ENCODE measurements at regions not wholly inside any gene's neighbourhood (a gene's known extent, or its start where the extent isn't known, plus 50 kb on each side); places are given as distances from the start of the nearest gene placed in this dataset.

DNA sequence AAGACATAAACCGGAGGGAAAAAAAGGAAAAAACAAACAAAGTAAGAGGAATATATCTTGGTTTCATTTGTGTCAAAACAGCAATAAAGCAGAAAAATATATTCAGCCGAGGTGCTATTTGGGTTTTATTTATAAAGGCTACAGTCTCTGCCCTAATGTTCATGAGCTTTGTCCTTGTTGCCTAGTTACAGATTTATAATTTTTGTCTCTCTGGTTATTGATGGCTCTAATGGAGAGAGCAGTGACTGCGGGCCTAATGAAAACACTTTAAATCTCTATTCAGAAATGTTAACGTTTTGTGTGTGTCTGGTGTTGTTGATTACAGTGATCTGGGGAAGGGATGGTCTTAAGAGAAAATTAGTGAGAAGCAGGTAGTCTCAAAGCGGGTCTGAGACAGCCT, 854.0 kb upstream of the LRRTM1 start:
- DNase-seq (ENCODE audit: low read depth in 4 of 4, low spot score in 3 of 4), result no peak

DNA sequence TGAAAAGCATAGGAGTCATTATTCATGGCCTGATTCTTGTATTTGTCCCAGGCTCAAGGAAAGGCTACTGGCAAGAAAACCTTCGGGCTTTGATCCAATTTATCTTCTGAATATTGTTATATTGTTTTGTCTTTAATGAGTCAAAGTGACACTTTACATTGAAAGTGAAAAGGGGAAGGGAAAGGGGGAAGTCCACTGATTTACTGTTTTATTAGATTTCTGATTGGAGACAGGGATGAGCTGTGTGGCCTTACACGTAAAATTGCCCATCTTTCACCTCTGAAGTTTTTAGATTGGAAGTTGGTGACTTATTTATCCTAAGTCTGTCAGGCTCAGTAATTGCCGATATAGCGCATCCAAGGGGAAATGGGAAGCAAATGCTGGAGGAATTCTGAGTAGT, 843.8 kb upstream of the LRRTM1 start:
- DNase-seq (ENCODE audit: low read depth in 4 of 4, low spot score in 3 of 4), result no peak

DNA sequence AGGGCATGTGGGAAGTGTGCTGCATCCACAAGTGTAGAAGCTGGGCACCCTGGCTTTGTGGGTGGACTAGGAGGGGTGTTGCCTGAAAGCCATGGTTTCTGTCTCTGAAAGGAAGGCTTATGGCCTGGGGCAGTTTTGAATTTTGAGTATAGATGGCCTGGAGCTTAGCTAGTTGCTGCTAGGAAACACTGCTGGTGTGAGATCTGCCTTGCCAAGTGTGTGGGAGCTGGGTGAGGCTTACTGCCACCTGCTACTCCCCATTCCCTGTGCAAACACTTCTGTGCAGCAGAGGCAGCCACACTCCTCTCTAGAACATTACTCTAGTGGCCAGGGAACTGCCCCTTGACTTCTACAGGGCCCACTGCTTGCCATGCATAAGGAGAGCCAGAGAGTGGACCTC, 831.7 kb upstream of the LRRTM1 start:
- no peak for DNase-seq (ENCODE audit: low read depth in 4 of 4, low spot score in 3 of 4)

DNA sequence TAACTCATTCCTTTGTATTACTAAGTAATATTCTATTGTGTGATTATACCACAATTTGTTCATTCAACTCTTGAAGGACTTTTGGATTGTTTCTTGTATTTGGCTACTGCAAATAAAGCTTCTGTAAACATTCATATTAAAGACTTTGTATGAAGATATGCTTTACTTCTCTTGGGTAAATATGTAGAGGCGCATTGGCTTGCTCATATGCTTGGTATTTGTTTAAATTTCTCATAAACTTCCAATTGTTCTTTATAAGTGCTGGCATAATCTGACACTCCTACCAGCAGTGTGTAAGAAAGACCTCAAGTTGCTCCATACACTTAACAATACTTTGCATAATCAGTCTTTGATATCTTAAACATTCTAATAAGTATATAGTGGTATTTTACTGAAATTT, 792.8 kb upstream of the LRRTM1 start:
- no peak for DNase-seq (ENCODE audit: low read depth in 4 of 4, low spot score in 3 of 4)

DNA sequence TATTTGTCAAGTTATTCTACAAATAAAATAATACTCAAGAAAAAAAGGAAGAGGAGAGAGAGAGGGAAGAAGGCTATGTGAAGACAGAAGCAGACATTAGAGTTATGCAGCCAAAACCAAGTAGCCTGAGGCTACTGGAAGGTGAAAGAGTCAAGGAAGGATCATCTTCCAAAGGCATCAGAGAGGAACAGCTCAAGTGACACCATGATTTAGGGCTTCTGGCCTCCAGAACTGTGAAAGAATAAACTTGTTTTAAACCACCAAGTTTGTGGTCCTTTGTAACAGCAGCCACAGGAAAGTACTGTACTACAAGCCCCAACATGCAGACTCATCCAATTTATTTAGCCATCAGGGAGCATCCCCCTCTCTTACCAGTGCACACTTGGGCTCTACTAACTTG, 788.5 kb upstream of the LRRTM1 start:
- DNase-seq (ENCODE audit: low read depth in 4 of 4, low spot score in 3 of 4), result no peak

DNA sequence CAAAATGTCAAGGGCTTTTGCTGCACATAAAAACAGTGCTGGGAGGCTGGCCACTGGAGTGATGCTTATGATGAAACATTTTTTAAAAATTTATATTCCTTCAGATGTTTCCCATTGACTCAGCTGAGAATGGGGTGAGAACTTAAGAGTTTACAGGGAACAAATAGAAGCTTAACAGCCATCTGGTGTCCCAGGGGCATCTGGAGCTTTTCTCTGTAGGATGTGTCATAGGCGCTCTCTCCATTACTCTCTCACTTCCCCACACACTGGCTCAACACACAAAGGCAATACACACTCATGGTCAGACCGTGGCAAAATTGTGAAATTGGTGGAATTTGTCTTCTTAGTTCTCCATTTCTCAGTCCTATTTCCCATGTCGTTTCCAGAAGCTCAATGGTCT, 783.1 kb upstream of the LRRTM1 start:
- no peak for DNase-seq (ENCODE audit: low read depth in 4 of 4, low spot score in 3 of 4)

DNA sequence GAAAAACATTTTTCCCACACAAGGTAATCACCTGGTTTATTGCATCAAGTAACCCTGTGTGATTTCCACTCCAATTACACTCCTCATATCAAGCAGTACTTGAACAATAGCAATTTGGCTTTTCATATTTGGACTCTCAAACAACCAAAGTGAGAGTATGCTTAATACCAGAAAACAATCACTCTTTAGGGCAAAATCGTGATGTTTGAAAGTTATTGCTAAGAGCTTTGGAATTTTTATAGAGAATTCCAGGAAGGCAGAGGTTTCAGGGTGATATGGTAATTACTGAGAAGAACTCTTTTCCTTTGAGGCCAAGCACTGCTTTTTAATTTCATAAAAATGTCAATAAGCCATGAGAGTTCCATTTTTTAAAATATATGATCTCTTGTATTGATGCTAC, 779.5 kb upstream of the LRRTM1 start:
- DNase-seq (ENCODE audit: low read depth in 4 of 4, low spot score in 3 of 4), result no peak

DNA sequence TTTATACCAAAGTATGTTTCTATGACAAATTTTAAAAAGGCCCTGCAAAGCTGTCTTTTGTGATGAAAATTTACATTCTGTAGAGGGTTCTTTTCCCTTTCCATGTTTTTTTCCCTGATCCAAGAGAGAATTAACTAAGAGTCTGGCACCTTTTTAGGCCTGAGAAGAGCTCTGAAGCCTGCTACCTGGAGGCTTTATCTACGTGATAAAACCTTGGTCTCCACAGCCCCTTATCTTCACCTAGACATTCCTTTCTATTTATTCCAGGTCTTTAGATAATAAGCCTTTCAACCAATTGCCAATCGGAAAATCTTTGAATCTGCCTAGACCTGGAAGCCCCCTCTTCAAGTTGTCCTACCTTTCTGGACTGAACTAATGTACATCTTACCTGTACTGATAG, 774.1 kb upstream of the LRRTM1 start:
- DNase-seq (ENCODE audit: low read depth in 4 of 4, low spot score in 3 of 4), result no peak

DNA sequence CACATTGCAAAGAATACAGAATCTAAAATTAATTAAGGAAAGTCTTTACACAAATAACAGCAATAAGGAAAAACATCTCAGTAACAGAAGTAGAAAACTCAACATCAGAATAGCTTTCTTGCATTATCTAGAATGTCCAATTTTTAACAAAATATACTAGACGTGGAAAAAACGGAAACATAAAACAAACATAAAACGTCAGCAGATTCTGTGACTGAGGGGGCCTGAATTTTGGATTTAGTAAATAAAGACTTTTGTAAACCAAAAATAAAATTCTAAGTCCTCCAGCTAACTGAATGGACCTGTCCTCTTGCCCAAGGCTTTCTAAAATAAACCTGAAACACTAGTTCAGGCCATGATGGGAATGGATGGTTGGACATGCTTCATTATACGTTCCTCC, 773.5 kb upstream of the LRRTM1 start:
- no peak for DNase-seq (ENCODE audit: low read depth in 4 of 4, low spot score in 3 of 4)

DNA sequence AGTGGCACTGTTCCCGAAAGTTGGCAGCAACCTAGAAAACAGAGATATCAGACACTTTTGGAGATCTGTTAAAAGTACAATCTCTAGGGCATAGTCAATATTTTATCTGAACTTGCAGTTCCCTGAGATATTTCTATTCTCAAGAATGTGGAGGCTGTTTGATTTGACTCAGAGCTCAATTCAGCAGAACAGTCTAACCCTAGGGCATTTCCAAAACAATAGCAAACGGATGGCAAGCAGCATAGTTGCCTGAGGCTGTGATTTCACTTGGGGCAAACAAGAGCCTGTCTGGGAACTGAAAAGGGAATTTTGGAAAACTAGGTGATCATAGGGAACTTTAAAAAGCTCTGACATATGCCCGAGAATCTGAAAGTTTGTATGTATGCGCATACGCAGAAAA, 772.8 kb upstream of the LRRTM1 start:
- DNase-seq (ENCODE audit: low read depth in 4 of 4, low spot score in 3 of 4), result no peak

DNA sequence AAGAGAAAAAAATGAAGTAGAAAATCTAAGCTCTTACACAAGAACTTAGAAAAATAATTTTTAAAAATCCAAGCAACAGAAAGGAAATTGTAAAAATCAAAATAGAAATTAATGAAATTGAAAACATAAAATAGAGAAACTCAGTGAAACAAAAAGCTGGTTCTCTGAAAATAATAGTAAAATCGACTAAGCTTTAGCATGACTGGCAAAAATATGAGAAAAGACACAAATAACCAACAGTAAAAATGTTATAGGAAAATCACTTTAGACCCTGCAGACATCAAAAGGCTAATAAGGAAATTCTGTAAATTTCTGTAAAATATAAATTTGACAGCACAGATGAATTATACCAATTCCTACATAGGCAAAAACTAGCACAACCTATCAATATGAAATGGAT, 768.9 kb upstream of the LRRTM1 start:
- DNase-seq (ENCODE audit: low read depth in 4 of 4, low spot score in 3 of 4), result no peak

DNA sequence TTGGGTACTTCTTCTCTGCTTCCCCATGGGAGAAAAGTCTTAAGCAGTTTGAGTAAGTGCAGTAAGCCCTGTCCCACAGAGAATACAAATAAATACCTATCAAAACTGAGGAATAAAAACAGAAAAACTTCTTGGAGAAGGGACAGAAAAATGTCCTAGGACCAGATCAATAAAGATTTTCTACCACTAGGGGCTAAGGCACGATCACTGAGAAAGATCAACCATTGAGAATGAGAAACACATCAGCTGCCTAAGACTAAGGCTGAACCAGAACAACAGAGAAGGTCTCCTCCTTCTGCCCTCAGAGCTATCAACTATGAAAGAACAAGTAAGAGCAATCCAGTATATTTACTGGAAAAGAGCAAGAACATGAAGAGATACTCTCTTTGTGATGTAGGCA, 763.6 kb upstream of the LRRTM1 start:
- no peak for DNase-seq (ENCODE audit: low read depth in 4 of 4, low spot score in 3 of 4)

DNA sequence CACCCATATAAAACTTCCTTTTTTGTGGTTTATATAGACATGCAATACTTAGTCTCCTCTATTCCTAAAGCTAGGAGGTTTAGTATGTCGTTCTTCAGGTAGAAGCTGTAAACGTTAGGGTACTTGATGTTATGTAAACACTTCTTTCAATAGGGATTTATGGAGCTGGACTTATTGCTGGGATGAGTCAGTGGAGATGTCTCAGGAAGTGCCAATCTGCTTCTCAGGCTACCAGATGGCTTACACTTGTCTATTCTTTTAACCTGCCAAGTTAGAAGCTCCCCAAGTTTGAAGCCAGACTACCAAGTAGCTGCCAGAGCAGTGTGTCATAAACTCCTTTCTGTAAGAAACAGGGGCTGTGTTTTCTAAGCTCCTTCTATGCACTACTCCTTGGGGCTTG, 756.5 kb upstream of the LRRTM1 start:
- DNase-seq (ENCODE audit: low read depth in 4 of 4, low spot score in 3 of 4), result no peak

DNA sequence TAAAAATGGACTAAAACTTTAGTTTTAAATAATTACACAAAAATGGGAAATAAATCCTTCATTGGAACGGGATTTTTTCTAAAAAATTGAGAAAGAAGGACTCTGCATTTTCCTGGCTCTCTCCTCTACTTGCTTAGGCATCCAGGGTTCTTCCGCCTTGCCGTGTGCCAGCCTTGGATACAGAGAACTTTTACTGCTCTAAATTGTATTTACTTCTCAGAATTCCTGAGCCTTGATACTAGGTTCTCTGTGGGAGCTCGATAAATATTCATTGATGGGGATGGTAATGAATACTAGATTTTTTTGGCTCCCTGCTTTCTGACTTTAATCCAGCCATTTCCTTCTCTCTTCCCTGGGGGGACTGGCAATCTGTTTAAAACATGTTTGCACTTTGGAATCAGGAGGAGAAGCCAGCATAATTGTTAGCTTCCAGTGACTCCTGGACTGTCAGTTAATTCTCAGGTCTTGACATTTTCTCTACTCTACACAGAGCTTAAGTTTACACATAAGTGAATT, 746.1 kb upstream of the LRRTM1 start:
- DNase-seq (ENCODE audit: low read depth in 4 of 4, low spot score in 3 of 4), result no peak

DNA sequence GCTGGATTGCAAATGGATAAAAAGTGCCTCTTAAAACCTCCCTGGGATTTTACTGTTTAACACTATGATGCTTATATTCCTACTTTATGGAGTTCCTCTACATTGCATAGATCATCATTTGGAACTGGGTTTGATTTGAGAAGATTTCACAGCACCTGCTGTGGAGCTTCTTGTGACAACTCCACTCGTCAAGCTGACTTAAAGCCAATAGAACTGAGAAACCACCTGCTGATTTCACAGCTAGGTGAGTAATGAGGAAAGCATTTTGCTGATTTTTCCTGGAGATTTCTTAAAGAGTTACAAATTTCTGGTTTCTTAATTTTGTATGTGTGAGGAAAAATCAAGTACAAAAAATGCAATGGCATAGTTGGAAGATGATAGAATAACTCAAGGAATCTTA, 739.1 kb upstream of the LRRTM1 start:
- no peak for DNase-seq (ENCODE audit: low read depth in 4 of 4, low spot score in 3 of 4)

DNA sequence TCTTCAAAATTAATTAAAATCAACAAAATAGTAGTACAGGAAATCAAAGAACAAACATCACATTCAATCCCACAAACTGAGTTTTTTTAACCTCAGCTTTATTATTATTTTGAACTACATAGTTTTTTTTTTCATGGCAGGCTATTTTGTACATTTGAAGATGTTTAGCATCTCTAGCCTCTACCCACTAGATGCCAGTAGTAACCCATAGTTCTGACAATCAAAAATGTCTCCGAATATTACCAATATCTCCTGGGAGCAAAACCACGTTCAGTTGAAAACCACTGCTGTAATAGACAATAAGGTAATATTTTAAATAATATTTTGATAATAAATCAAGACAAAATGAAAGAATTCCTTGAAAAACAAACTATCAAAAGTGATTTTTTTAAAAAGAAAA, 702.6 kb upstream of the LRRTM1 start:
- no peak for DNase-seq (ENCODE audit: low read depth in 4 of 4, low spot score in 3 of 4)

DNA sequence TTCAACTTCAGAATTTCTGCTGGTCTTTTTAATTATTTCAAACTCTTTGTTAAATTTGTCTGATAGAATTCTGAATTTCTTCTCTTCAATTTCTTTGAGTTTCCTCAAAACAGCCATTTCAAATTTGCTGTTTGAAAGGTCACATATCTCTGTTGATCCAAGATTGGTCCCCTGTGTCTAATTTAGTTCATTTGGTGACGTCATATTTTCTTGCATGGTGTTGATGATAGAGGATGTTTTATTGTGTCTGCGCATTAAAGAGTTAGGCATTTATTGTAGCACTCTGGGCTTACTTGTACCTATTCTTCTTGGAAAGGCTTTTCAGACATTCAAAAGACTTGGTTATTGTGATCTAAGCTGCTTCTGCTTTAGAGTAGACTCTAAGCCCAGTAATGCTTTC, 698.4 kb upstream of the LRRTM1 start:
- no peak for DNase-seq (ENCODE audit: low read depth in 4 of 4, low spot score in 3 of 4)

DNA sequence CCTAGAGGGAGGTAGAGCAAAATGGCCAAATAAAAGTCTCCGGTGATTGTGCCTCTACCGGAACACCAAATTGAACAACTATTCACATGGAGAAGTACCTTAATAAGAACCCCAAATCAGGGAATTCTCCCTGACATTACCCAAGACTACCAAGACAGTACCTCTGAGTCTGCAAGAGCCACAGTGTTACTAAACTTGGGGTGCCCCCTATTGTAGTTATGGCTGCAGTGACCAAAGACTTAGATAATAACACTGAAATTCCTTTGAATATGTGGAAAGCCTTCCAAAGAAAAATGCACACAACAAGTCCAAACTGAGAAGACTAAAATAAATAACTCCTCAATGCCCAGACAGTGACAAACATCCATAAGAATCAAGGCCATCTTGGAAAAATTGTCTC, 682.9 kb upstream of the LRRTM1 start:
- DNase-seq (ENCODE audit: low read depth in 4 of 4, low spot score in 3 of 4), result no peak

DNA sequence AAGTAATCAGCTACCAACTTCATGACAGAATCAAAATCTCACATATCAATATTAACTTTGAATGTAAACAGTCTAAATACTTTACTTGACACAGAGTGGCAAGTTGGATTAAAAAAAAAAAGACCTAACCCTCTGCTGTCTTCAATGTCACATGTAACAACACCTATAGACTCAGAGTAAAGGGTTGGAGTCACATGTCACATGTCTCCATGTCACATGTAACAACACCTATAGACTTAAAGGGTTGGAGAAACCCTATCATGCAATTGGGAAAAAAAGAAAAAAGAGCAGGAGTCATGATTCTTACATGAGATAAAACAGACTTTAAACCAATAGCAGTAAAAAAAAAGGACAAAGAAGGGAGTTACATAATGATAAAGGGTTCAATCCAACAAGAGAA, 665.3 kb upstream of the LRRTM1 start:
- no peak for DNase-seq (ENCODE audit: low read depth in 4 of 4, low spot score in 3 of 4)

DNA sequence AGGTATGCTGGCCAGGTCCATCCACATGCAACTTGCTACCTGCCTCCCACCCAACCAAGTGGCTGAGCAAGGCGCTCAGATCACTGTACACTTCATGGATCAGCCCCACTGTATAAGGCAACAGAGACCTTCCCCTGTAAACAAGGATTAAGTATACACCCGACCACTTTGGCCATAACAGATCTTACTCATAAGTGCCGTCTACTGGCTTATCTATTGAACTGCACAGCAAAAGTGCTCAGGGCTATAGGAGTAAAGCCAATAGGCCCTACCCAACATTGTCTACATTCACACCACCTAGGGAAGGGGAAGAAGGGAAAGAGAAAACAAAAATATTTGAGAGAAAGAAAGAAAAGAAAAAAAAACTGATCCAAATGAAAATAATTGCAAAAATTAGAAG, 663.9 kb upstream of the LRRTM1 start:
- no peak for DNase-seq (ENCODE audit: low read depth in 4 of 4, low spot score in 3 of 4)

DNA sequence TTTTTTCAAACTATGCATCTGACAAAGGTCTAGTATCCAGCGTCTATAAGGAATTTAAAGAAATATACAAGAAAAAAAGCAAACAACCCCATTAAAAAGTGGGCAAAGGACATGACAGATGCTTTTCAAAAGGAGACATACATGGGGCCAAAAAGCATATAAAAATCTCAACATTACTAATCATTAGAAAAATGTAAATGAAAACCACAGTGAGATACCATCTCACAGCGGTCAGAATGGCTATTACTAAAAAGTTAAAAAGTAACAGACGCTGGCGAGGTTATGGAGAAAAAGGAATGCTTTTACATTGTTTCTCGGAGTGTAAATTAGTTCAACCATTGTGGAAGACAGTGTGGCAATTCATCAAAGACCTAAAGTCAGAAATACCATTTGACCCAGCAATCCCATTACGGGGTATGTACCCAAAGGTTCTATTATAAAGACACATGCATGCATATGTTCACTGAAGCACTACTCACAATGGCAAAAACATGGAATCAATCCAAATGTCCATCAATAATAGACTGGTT, 643.1 kb upstream of the LRRTM1 start:
- DNase-seq (ENCODE audit: low read depth in 4 of 4, low spot score in 3 of 4), result no peak

DNA sequence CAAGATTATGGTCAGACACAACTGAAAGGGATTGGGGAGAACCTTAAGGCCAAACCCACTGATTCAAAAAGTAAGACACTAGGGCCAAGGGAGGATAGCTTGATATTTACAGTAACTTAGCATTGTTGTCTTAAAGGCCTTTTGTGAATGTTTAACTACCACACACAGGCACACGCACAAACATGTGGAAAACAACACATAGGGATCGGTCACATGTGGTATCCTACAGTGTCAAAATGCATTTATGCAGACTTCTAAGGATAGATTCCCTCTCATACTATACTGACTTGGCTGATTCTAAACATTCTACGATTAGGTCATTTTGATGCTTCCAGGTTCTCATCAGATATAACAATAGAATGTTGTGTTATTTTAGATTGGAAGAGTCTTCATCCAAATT, 638.9 kb upstream of the LRRTM1 start:
- DNase-seq (ENCODE audit: low read depth in 4 of 4, low spot score in 3 of 4), result no peak

DNA sequence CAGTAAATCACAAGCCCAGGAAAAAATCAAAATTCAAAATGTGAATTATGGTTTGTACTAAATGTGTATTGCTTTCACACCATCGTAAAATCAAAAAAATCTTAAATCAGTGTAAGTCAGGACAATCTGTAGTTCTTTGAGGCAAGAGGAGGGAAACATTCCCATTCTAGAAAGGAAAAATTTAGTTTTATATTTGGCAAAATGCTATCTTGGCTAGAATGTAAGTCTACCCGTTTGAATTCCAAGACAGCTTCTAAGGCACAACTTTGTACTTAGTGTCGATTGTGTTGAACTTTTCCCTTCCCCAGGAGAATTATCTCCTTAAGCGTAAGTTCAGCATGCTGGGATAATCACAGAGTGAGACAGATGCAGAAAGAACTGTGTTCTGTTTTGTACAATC, 638.2 kb upstream of the LRRTM1 start:
- no peak for DNase-seq (ENCODE audit: low read depth in 4 of 4, low spot score in 3 of 4)

DNA sequence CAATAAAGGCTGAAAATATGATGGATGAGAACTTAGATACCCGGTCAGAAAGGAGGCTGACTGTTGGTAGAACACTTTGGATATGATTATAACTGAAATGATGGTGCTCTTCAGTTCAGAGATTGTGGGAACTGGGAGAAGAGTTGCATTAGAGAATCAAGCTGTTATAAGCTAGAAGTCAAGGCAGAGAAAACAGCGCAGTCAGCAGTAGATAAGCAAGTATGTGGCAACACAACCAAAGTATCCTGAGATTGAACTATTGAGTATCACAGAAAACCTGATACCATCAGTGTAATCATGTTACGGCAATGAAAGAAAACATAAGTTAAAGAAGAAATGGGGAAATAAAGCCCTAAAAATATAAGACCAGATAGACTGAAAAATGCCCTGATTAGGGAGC, 633.9 kb upstream of the LRRTM1 start:
- no peak for DNase-seq (ENCODE audit: low read depth in 4 of 4, low spot score in 3 of 4)

Data from left renal pelvis (tissue), 4 donors.